Activated effector memory CD4-positive, alpha-beta T cell treated with anti-CD3 and anti-CD28 coated beads, Interleukin-2, amount 50 U/mL, for 16 hours (primary cell): ENCODE measurements at regions not wholly inside any gene's neighbourhood (a gene's known extent, or its start where the extent isn't known, plus 50 kb on each side); places are given as distances from the start of the nearest gene placed in this dataset.

Source experiments
- DNase-seq: peaks from one replicate; pipeline ENCODE4 v3.0.0-alpha.2; 2020

DNA sequence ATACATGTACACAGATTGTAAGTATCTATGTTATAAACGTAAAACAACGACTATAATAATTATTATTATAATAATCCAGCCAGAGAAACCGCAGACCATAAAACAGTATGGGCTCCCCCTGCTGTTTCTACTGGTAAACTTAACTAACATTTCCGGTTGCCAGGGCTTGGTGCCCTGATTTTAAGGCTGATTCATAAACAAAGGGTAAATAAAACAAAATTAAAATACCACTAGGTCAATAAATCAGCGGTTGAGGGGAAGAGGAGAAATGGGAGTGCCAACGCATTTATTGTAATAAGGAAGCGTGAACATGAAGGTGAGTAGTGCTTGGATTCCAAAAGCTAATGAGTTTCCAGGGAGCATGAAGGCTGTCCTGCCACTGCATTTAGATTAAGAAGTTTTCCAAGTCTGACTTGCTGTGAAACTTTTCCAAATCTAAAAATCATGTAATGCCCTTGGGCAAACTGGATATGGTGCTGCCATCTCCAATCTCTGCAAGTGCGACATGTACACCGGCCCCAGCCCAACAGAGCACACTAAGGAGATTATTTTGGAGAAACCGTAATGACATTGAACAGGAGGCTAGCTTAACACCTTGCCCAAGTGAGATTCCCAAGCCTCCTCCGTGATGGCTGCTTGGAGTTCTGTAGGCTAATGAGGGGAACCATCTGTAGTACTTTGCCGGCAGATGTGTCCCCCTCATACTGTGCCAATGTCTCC is 50.7 kb upstream of the HNRNPA3 start:
- DNase-seq, result no peak
